ENCODE measurements at regions not wholly inside any gene's neighbourhood (a gene's known extent, or its start where the extent isn't known, plus 50 kb on each side); places are given as distances from the start of the nearest gene placed in this dataset.

DNA sequence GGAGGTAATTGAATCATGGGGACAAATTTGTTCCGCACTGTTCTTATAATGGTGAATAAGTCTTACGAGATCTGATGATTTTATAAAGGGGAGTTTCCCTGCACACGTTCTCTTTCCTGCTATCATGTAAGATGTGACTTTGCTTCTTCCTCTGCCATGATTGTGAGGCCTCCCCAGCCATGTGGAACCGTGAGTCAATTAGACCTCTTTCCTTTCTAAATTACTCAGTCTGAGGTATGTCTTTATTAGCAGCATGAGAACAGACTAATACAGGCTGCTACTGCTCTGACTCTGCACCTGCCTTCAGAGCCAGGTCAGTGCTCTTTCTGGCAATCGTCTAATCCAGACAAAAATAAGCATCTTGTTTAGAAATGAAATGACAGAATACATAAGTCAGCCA lies 479.2 kb upstream of the TUSC1 start:
- Histone ChIP-seq H2BK15ac (ENCODE audit: low read length) (no peak overlapping the region), H4K91ac (replicated peaks; ENCODE audit: insufficient read length, low read length) (no peak overlapping the region), H3K27ac (ENCODE audit: low read depth, low read length) (no peak overlapping the region), H3K14ac (ENCODE audit: insufficient read length) (no peak overlapping the region), H3K36me3 (ENCODE audit: control insufficient read depth in 2 of 4, insufficient read depth in 4 of 4, low read length in 3 of 4) (no peaks in the 10 kb centered on the region), H3K4me1 (replicated peaks in 1 of 4; ENCODE audit: control insufficient read depth in 3 of 4, insufficient read depth in 4 of 4, low read length in 3 of 4) (peaks cover 0 to 6% (median 0%) of the 10 kb centered on the region in 4 experiments; a peak in 1 of 7 replicates), H4K8ac (ENCODE audit: extremely low read depth, insufficient read depth, low read length) (no peak overlapping the region), H3K9ac (replicated peaks in 1 of 4; ENCODE audit: extremely low read depth in 1 of 4, low read depth in 3 of 4, low read length in 3 of 4) (no peak overlapping the region), H2BK20ac (ENCODE audit: low read length) (no peak overlapping the region), H3K9me3 (ENCODE audit: insufficient read depth in 2 of 2, low read depth in 1 of 2, low read length in 1 of 2) (no peaks in the 10 kb centered on the region), H2BK5ac (ENCODE audit: low read depth, low read length) (no peak overlapping the region), H3K4me2 (ENCODE audit: insufficient read depth in 1 of 2, low read depth in 2 of 2, low read length in 2 of 2) (no peak overlapping the region), H3K23ac (ENCODE audit: insufficient read length) (no peak overlapping the region), H4K20me1 (replicated peaks in 1 of 2; ENCODE audit: control insufficient read depth in 1 of 2, insufficient read depth in 2 of 2, low read length in 2 of 2) (no peaks in the 10 kb centered on the region), H3K4ac (replicated peaks; ENCODE audit: insufficient read length, low read depth, low read length) (no peak overlapping the region), H2AK5ac (ENCODE audit: low read depth, low read length) (no peak overlapping the region), H3K18ac (ENCODE audit: extremely low read depth, low read length) (no peak overlapping the region), H3K79me2 (ENCODE audit: control insufficient read depth in 1 of 2, insufficient read depth in 2 of 2, low read length in 2 of 2) (no peaks in the 10 kb centered on the region), H2AFZ (ENCODE audit: low read length) (no peak overlapping the region), H3K23me2 (ENCODE audit: low read depth, low read length) (no peaks in the 10 kb centered on the region), H3K27me3 (replicated peaks in 1 of 4; ENCODE audit: control insufficient read depth in 3 of 4, extremely low read depth in 1 of 4, insufficient read depth in 3 of 4, low read length in 3 of 4) (no peaks in the 10 kb centered on the region), H3K4me3 (ENCODE audit: extremely low read depth in 1 of 4, insufficient read depth in 2 of 4, low read depth in 3 of 4, low read length in 4 of 4) (no peak overlapping the region), H4K5ac (ENCODE audit: insufficient read length, low read depth, low read length) (no peak overlapping the region), H2BK120ac (replicated peaks; ENCODE audit: low read depth, low read length) (no peak overlapping the region), H3K56ac (replicated peaks; ENCODE audit: insufficient read length, low read depth, low read length) (no peak overlapping the region), H3K79me1 (ENCODE audit: low read depth, low read length) (no peaks in the 10 kb centered on the region), H2BK12ac (ENCODE audit: low read depth, low read length) (0 out of 2 replicates have a peak overlapping the region, but pooled peaks have one; percentile 7)
- FAIRE-seq, result no peak
- 94% methylated on average over 5 of the region's 5 CpGs; no CpG with 5 or more reads in 1 of the 2 experiments for WGBS, 2 experiments (ENCODE audit: extremely low coverage in 1 of 2, insufficient coverage in 1 of 2, insufficient read length in 1 of 2, insufficient replicate concordance in 2 of 2, low coverage in 1 of 2, low lambda C conversion rate in 2 of 2, missing lambda C conversion rate in 1 of 2)
- DNase-seq (ENCODE audit: low read depth in 1 of 2, low spot score in 2 of 2), result no peak
- CTCF ChIA-PET (ENCODE audit: partially characterized antibody), result no interaction called here
- POLR2A ChIA-PET (ENCODE audit: partially characterized antibody), result no interaction called here
- no peak for TF ChIP-seq EP300 (IDR thresholded peaks at IDR 0.05; ENCODE audit: borderline replicate concordance in 1 of 2, low read depth in 2 of 2, low read length in 2 of 2)
- TF ChIP-seq MAFK (IDR thresholded peaks at IDR 0.05; ENCODE audit: low read depth, low read length), result no peak
- no peak for TF ChIP-seq NANOG (IDR thresholded peaks at IDR 0.05; ENCODE audit: insufficient read depth, low read depth, low read length, poor library complexity, severe bottlenecking)
- TF ChIP-seq, protein P1, sequence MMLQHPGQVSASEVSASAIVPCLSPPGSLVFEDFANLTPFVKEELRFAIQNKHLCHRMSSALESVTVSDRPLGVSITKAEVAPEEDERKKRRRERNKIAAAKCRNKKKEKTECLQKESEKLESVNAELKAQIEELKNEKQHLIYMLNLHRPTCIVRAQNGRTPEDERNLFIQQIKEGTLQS (IDR thresholded peaks at IDR 0.05; ENCODE audit: insufficient read depth, low read depth, low read length), result no peak
- TF ChIP-seq JUND (IDR thresholded peaks at IDR 0.05; ENCODE audit: low read length), result no peak
- TF ChIP-seq, protein P2, sequence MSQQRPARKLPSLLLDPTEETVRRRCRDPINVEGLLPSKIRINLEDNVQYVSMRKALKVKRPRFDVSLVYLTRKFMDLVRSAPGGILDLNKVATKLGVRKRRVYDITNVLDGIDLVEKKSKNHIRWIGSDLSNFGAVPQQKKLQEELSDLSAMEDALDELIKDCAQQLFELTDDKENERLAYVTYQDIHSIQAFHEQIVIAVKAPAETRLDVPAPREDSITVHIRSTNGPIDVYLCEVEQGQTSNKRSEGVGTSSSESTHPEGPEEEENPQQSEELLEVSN (IDR thresholded peaks at IDR 0.05), result no peak
- TF ChIP-seq TEAD4 (IDR thresholded peaks at IDR 0.05; ENCODE audit: low read depth, low read length), result no peak
- TF ChIP-seq GTF2F1 (IDR thresholded peaks at IDR 0.05; ENCODE audit: borderline replicate concordance, low read depth, low read length), result no peak
- no peak for TF ChIP-seq TBP (IDR thresholded peaks at IDR 0.05; ENCODE audit: low read depth, low read length)
- TF ChIP-seq RAD21 (IDR thresholded peaks at IDR 0.05 in 1 of 2, conservative IDR thresholded peaks at IDR 0.05 in 1 of 2; ENCODE audit: low read depth in 2 of 2, low read length in 2 of 2), result no peak
- no peak for TF ChIP-seq NRF1 (IDR thresholded peaks at IDR 0.05; ENCODE audit: low read depth, low read length)
- no peak for TF ChIP-seq EGR1 (IDR thresholded peaks at IDR 0.05; ENCODE audit: borderline replicate concordance, low read depth, low read length)
- TF ChIP-seq RBBP5 (IDR thresholded peaks at IDR 0.05; ENCODE audit: borderline replicate concordance, low read depth, low read length), result no peak
